Hepatocyte (in vitro differentiated cells): ENCODE measurements at regions not wholly inside any gene's neighbourhood (a gene's known extent, or its start where the extent isn't known, plus 50 kb on each side); places are given as distances from the start of the nearest gene placed in this dataset.

Experiments used
- DNase-seq: peaks from one replicate; pipeline ENCODE4 v3.0.0-alpha.2; 2016; ENCODE audit warnings: low spot score
- H2AFZ ChIP-seq: fragments of 200-600 bp; sonication (generic); 2 replicates; pipeline ENCODE4 v1.6.0; 2016; ENCODE audit warnings: antibody characterized with exemption, mild to moderate bottlenecking
- H3K27ac ChIP-seq: fragments of 200-600 bp; sonication (generic); 2 replicates; pipeline ENCODE4 v1.5.1; 2016; ENCODE audit warnings: mild to moderate bottlenecking
- H3K27me3 ChIP-seq: fragments of 200-600 bp; sonication (generic); 2 replicates; pipeline ENCODE4 v1.6.1; 2016
- H3K36me3 ChIP-seq: fragments of 200-600 bp; sonication (generic); replicated peaks from 2 replicates; pipeline ENCODE4 v1.5.1; 2016; ENCODE audit warnings: low read depth; ENCODE audit not compliant: insufficient read depth
- H3K4me1 ChIP-seq: fragments of 200-600 bp; sonication (generic); 2 replicates; pipeline ENCODE4 v1.5.1; 2016; ENCODE audit warnings: mild to moderate bottlenecking, moderate library complexity; ENCODE audit not compliant: insufficient read depth
- H3K4me2 ChIP-seq: fragments of 200-600 bp; sonication (generic); 2 replicates; pipeline ENCODE4 v1.6.0; 2016
- H3K4me3 ChIP-seq: fragments of 200-600 bp; sonication (generic); 2 replicates; pipeline ENCODE4 v1.5.1; 2016; ENCODE audit warnings: mild to moderate bottlenecking
- H3K79me2 ChIP-seq: fragments of 200-600 bp; sonication (generic); 2 replicates; pipeline ENCODE4 v1.6.0; 2017; ENCODE audit warnings: mild to moderate bottlenecking
- H3K9me2 ChIP-seq: fragments of 200-600 bp; sonication (generic); replicated peaks from 2 replicates; pipeline ENCODE4 v1.6.0; 2017; ENCODE audit warnings: mild to moderate bottlenecking; ENCODE audit not compliant: insufficient read depth
- H3K9me3 ChIP-seq: fragments of 200-600 bp; sonication (generic); 2 replicates; pipeline ENCODE4 v1.5.1; 2016; ENCODE audit warnings: low read depth, mild to moderate bottlenecking
- H4K20me1 ChIP-seq: fragments of 200-600 bp; sonication (generic); 2 replicates; pipeline ENCODE4 v1.6.0; 2016; ENCODE audit warnings: mild to moderate bottlenecking; ENCODE audit not compliant: insufficient read depth, poor library complexity, severe bottlenecking
- EZH2 ChIP-seq: fragments of 200-600 bp; sonication (generic); IDR thresholded peaks from 2 replicates; pipeline ENCODE4 v1.6.1; 2016; ENCODE audit warnings: antibody characterized with exemption, mild to moderate bottlenecking, borderline replicate concordance
- EZH2phosphoT487 ChIP-seq: fragments of 200-600 bp; sonication (generic); IDR thresholded peaks from one replicate; pipeline ENCODE4 v1.6.1; 2018; ENCODE audit warnings: antibody characterized with exemption, mild to moderate bottlenecking, low read depth, moderate library complexity; ENCODE audit not compliant: unreplicated experiment, severe bottlenecking
- WGBS: methylation state at CpG from one replicate; pipeline ENCODE4 v1.1.6; 2016; ENCODE audit warnings: low lambda C conversion rate; ENCODE audit errors: missing lambda C conversion rate; 5-methylcytosine and 5-hydroxymethylcytosine counted together
- TF ChIP-seq, protein P1 (sequence below): fragments of 200-600 bp; sonication (generic); IDR thresholded peaks from 2 replicates; pipeline ENCODE4 v1.5.1; 2016; ENCODE audit warnings: antibody characterized with exemption, mild to moderate bottlenecking; ENCODE audit not compliant: poor library complexity

DNA sequence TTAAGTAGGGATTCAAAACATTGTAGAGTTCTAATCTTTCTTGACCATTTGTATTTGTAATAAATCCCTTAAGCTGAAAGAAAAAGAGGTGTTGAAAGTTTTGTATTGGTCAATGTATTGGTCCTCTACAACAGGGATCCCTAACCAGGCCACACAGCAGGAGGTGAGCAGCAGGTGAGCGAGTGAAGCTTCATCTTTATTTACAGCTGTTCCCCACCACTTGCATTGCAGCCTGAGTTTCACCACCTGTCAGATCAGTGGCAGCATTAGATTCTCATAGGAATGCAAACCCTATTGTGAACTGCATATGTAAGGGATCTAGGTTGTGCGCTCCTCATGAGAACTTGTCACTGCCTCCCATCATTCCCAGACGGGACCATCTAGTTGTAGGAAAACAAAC lies 715.7 kb upstream of the NXPH2 start:
- Histone ChIP-seq H3K79me2 (no peaks in the 10 kb centered on the region), H3K27ac (no peak overlapping the region), H3K36me3 (no peaks in the 10 kb centered on the region), H3K4me1 (no peaks in the 10 kb centered on the region), H3K27me3 (no peaks in the 10 kb centered on the region), H3K9me3 (no peaks in the 10 kb centered on the region), H3K4me2 (no peak overlapping the region), H2AFZ (no peak overlapping the region), H4K20me1 (no peaks in the 10 kb centered on the region), H3K4me3 (no peak overlapping the region), H3K9me2 (no peaks in the 10 kb centered on the region)
- 87% methylated on average over 3 of the region's 3 CpGs for WGBS
- TF ChIP-seq EZH2phosphoT487 (no peak), EZH2 (no peak)
- TF ChIP-seq, protein P1, sequence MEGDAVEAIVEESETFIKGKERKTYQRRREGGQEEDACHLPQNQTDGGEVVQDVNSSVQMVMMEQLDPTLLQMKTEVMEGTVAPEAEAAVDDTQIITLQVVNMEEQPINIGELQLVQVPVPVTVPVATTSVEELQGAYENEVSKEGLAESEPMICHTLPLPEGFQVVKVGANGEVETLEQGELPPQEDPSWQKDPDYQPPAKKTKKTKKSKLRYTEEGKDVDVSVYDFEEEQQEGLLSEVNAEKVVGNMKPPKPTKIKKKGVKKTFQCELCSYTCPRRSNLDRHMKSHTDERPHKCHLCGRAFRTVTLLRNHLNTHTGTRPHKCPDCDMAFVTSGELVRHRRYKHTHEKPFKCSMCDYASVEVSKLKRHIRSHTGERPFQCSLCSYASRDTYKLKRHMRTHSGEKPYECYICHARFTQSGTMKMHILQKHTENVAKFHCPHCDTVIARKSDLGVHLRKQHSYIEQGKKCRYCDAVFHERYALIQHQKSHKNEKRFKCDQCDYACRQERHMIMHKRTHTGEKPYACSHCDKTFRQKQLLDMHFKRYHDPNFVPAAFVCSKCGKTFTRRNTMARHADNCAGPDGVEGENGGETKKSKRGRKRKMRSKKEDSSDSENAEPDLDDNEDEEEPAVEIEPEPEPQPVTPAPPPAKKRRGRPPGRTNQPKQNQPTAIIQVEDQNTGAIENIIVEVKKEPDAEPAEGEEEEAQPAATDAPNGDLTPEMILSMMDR: no peak
- DNase-seq: no peak

DNA sequence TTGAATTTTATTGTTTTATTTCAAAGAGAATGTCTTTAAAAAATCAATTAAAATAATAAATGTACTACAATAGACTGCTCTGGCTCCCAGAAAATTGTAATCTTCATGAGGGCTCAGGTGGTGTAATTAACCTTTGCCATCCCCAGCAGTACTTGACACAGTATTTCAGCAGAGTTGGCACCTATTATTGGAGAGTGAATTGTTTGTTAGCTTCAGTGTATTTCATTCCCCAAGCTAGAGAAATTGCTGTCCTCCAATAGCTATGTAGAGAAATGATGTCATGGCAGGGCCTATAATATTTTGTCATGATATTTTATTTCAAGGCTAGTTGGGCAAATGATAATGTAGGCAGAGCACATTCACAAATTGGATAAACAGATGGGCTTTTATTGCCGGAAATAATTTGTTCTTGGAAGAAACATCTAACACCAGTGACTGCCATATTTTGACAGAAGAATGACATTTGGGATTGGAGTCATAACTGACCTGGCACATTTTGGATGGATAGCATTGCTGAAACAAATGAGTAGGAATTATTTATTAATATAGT lies 712.0 kb upstream of the NXPH2 start:
- no peak for DNase-seq
- Histone ChIP-seq H4K20me1 (no peaks in the 10 kb centered on the region), H3K27ac (no peak overlapping the region), H3K9me3 (no peaks in the 10 kb centered on the region), H3K4me3 (no peak overlapping the region), H3K79me2 (no peaks in the 10 kb centered on the region), H3K36me3 (no peaks in the 10 kb centered on the region), H3K27me3 (no peaks in the 10 kb centered on the region), H2AFZ (no peak overlapping the region), H3K9me2 (no peaks in the 10 kb centered on the region), H3K4me1 (no peaks in the 10 kb centered on the region), H3K4me2 (no peak overlapping the region)
- TF ChIP-seq EZH2 (no peak), EZH2phosphoT487 (no peak)
- TF ChIP-seq, protein P1: no peak
- 96% methylated on average over 1 of the region's 1 CpG for WGBS

DNA sequence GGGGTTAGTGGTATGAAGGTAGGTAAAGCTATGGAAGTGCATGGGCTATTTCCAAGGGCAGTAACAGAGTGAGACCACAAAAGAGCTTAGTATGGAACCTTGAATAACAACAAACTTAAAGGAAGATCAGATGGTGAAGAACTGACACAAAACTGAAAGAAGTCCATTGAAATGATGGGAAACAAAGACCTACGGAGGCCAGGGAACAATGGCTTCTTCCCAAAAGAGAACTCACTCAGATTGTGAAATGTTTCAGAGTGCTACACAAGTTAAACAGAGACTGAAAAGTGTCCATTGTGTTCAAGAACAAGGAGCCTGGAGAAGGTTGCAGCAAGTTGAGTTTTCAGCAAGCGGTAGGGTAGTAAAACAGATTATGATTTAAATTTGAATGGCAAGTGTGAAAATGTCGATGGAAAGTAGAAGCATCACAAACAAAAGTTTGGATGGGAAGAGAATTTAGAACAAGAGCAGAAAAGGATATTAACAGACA lies 700.0 kb upstream of the NXPH2 start:
- Histone ChIP-seq H3K79me2 (no peaks in the 10 kb centered on the region), H3K36me3 (no peaks in the 10 kb centered on the region), H3K9me3 (no peaks in the 10 kb centered on the region), H3K27ac (no peak overlapping the region), H3K4me2 (no peak overlapping the region), H4K20me1 (no peaks in the 10 kb centered on the region), H2AFZ (no peak overlapping the region), H3K4me3 (no peak overlapping the region), H3K9me2 (no peaks in the 10 kb centered on the region), H3K27me3 (no peaks in the 10 kb centered on the region), H3K4me1 (no peaks in the 10 kb centered on the region)
- WGBS: 91% methylated on average over 3 of the region's 3 CpGs
- TF ChIP-seq EZH2phosphoT487 (no peak), EZH2 (no peak)
- TF ChIP-seq, protein P1: no peak
- DNase-seq: no peak
